ENCODE measurements at regions not wholly inside any gene's neighbourhood (a gene's known extent, or its start where the extent isn't known, plus 50 kb on each side); places are given as distances from the start of the nearest gene placed in this dataset.
"Not testable (repeated sequence)": the region's sequence is repeated elsewhere in the genome, so short reads cannot be mapped to it uniquely, and the experiment has no call there.

DNA sequence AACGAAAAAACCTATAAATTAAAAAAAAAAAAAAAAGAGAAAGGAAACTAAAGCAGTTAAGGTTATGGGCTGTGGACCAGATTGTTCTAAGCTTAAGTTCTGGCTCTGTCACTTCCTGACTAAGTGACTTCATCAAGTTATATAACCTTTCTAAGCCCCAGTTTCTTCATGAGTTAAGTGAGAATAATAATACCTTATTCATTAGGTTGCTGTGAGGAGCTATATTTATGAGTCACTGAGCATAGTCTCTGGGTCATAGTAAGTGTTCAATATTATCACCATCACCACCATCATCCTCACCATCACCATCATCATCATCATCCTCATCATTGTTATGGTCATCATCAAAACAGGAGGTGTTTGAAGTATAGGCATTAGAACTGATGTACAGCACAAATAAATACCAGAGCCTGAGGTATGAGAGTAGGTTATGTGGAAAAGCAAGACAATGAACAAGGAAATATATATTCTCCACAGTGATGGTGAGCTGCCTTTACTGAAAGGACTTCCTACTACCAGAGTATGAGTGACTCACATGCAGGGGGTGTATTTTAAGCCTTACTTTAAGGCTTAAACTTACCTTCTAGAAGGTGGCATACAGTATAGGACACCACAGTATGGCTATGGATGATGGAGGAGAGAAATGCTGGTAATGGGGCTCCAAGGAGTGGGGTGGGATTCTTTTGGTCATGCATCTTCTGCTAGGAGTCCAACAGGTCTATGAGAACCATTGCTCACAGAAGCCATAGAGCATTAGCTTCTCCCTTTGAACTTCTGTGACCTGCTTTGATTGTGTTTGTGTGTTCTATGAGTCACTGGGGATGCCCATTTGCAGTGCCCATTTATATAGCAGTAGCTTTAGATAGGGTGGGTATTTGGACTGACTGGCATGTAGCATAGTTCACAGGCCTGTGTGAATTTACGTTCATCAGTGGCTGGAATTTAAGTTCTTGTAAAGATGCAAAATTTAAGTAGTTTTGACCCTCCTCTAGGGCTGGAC, 104.4 kb downstream of the KLF5 start:
- in situ Hi-C loops (cut with MboI; ENCODE audit: low sequenced_read_pairs): no loop called here

GRCh38 chr13:73160371-73161031, 101.7 kb downstream of the KLF5 start:
- in situ Hi-C loops (cut with MboI; ENCODE audit: low sequenced_read_pairs): not testable (repeated sequence)

DNA sequence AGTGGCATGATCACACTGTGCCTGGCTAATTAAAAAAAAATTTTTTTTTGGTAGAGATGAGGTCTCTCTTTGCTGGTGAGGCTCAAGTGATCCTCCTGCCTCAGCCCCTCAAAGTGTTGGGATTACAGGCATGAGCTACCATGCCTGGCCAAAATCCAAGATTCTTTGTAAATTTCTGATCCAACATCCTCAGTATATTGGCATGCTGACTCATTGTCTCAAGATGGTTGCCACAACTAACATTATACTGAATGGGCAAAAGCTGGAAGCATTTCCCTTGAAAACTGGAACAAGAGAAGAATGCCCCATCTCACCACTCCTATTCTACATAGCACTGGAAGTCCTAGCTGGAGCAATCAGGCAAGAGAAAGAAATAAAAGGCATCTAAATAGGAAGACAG, 100.0 kb downstream of the KLF5 start:
- in situ Hi-C loops (cut with MboI; ENCODE audit: low sequenced_read_pairs): no loop called here

DNA sequence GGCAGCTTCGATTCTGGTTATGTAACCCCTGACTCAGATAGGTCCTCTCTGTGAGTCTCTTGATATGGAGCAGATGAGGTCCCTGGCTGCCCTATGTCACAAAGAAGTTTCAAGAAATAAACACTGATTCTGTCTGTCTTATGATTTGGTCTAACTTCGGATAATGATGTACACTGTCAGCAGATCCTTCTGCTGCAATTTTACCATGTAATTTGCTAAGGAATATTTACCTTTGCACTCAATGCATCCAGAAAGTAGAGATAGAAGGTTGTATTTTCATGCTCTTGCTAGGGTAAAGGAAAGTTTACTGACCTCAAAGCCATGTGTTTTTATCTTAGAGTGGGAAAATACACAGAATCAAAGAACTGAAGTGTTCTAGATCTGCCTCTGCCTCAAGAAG, 98.2 kb downstream of the KLF5 start:
- in situ Hi-C loops (cut with MboI; ENCODE audit: low sequenced_read_pairs): no loop called here

DNA sequence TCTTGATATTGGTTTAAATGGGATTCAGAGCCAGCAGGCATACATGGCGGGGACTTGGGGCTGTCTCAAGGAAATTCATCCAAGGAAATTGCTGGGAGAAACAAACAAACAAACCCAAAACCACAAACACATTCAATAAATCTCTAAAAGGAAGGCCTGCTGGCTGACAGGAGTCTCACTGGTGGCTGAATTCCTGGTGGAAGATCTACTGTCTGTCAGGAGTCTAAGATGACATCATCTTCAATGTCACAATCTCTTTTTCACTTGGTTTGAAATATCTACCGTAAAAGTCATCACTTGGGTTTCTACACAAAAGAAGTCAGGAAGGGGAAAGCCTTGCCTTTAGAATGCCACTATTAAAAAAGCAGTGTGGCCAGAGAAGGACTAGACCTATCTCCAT, 87.9 kb downstream of the KLF5 start:
- in situ Hi-C loops (cut with MboI; ENCODE audit: low sequenced_read_pairs): no loop called here

DNA sequence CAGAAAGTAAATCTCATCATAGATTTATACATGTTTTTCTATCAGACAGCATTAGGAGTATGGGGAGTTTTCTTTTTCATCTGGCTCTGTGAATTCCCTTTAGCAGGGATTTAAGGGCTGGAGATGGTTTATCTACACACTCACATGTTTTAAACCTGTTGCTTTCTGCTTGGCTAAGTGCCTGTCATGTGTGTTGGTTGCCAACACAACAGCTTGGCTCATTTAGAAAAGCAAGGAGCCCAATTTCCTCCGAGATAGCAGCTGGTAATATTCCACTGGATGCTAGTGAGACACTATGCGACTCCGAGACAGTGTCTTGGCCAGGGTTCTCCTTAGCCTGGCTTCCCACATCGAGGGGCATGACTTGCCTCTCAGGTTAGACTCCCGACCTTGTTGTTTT, 83.3 kb downstream of the KLF5 start:
- in situ Hi-C loops (cut with MboI; ENCODE audit: low sequenced_read_pairs): no loop called here

DNA sequence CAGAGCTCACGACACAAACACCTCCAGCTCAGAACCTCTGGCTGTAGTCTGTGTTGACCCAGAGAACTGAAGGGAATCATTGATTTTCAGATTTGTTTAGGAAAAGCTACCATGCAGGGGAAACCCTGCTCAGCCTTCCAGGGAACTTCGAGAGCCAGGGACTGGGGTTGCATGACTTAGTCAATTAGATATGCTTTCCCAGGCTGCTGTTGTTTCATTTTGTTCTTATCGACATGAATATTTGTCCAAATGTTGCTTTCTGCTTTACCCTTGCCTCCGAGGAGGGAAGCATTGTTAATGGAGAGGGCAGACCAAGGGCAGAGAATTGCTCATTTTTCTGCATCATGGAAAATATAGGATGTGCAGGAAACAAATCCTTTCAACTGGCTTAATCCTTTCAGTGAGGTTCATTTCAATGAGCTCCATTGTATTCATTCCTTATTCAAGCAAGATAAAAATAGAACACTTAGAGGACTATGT, 82.5 kb downstream of the KLF5 start:
- in situ Hi-C loops (cut with MboI; ENCODE audit: low sequenced_read_pairs): no loop called here

- in situ Hi-C loops (cut with MboI; ENCODE audit: low sequenced_read_pairs): no loop called here
Observed at GRCh38 chr13:73140801-73141200, 82.0 kb downstream of the KLF5 start.

- in situ Hi-C loops (cut with MboI; ENCODE audit: low sequenced_read_pairs): no loop called here
Observed at GRCh38 chr13:73138638-73139491, 80.1 kb downstream of the KLF5 start.

GRCh38 chr13:73138276-73138637, 79.5 kb downstream of the KLF5 start:
- in situ Hi-C loops (cut with MboI; ENCODE audit: low sequenced_read_pairs): no loop called here

GRCh38 chr13:73136776-73137175, 78.0 kb downstream of the KLF5 start:
- in situ Hi-C loops (cut with MboI; ENCODE audit: low sequenced_read_pairs): no loop called here

DNA sequence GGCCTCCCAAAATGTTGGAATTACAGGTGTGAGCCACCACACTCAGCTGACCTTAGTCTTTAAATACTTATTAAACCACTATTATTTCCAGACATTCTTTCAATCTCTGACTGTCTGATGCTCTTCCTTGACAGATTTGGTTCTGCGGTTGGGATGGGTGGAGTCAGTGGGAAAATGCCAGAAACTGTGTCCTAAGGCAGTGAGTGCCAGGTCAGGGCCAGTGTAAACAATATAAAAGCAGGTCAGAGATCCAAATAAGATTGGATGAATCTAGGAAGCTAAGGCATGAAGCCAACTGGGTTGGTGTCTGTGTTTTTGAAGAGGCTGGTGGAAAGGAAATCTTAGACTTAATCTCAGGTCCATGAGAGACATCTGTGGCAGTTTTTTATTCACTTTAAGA, 74.7 kb downstream of the KLF5 start:
- in situ Hi-C loops (cut with MboI; ENCODE audit: low sequenced_read_pairs): no loop called here

DNA sequence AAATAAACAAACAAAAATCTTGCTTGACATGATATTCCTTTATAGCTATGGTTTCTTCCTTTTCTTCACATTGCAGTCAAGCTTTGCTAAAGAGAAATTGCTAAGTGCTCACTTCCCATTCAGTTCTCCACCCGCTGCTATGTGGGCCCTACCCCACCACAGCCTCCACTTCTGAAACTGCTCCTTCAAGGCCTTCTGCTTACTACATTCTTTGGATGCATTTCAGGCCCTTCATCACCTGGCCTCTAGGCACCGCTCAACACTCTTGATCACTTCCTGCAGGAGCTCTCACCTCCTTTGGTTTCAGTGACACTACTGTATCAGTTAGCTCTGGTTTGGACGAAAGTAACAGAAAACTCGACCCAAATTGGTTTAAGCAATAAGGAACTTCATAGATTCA, 72.4 kb downstream of the KLF5 start:
- in situ Hi-C loops (cut with MboI; ENCODE audit: low sequenced_read_pairs): no loop called here

GRCh38 chr13:73129023-73129422, 70.2 kb downstream of the KLF5 start:
- in situ Hi-C loops (cut with MboI; ENCODE audit: low sequenced_read_pairs): no loop called here
